ENCODE measurements at regions not wholly inside any gene's neighbourhood (a gene's known extent, or its start where the extent isn't known, plus 50 kb on each side); places are given as distances from the start of the nearest gene placed in this dataset.

DNA sequence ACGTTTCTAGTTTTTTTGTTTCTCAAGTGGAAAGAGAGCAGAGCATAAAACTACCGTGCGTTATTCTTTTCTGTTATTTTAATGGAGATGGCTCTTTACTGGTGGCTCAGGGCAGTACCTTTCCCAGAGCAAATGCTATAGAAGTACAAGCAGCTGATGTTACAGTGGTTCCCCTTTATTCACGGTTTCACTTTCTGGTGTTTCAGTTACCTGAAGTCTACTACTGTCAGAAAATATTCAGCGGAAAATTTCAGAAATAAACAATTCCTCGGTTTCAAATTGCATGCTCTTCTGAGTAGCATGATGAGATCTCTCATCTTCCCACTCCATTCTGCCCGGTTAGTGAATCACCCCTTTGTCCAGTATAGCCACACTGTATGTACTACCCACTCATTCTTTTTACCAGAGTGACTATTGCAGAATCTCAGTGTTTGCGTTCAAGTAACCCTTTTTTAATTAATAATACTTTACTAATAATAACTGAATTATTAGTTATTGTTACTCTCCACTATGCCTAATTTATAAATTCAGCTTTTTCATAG, 597.5 kb upstream of the ROBO2 start:
- TF ChIP-seq, protein P1, sequence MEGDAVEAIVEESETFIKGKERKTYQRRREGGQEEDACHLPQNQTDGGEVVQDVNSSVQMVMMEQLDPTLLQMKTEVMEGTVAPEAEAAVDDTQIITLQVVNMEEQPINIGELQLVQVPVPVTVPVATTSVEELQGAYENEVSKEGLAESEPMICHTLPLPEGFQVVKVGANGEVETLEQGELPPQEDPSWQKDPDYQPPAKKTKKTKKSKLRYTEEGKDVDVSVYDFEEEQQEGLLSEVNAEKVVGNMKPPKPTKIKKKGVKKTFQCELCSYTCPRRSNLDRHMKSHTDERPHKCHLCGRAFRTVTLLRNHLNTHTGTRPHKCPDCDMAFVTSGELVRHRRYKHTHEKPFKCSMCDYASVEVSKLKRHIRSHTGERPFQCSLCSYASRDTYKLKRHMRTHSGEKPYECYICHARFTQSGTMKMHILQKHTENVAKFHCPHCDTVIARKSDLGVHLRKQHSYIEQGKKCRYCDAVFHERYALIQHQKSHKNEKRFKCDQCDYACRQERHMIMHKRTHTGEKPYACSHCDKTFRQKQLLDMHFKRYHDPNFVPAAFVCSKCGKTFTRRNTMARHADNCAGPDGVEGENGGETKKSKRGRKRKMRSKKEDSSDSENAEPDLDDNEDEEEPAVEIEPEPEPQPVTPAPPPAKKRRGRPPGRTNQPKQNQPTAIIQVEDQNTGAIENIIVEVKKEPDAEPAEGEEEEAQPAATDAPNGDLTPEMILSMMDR (IDR thresholded peaks at IDR 0.05) = no peak
- TF ChIP-seq POLR2A (IDR thresholded peaks at IDR 0.05) = no peak
